ENCODE measurements at regions not wholly inside any gene's neighbourhood (a gene's known extent, or its start where the extent isn't known, plus 50 kb on each side); places are given as distances from the start of the nearest gene placed in this dataset.

GRCh38 chr2:187228986-187229385 lies 219.1 kb downstream of the CALCRL start:
- Histone ChIP-seq H3K4me2 (ENCODE audit: low read depth, low read length, poor library complexity, severe bottlenecking) (no peak overlapping the region), H3K9me3 (ENCODE audit: insufficient read depth, low read length) (no peaks in the 10 kb centered on the region), H3K9ac (ENCODE audit: low read length) (no peak overlapping the region), H3F3A (ENCODE audit: insufficient read depth) (no peaks in the 10 kb centered on the region), H3K36me3 (ENCODE audit: low read length) (no peaks in the 10 kb centered on the region), H2AFZ (ENCODE audit: low read depth, low read length, severe bottlenecking) (no peak overlapping the region), H3K27me3 (ENCODE audit: low read length) (no peaks in the 10 kb centered on the region), H3K4me3 (ENCODE audit: insufficient read depth, low read length, poor library complexity, severe bottlenecking) (no peak overlapping the region), H3K9me2 (replicated peaks; ENCODE audit: insufficient read depth, low read length) (no peaks in the 10 kb centered on the region), H3K79me2 (ENCODE audit: insufficient read depth, low read length) (no peaks in the 10 kb centered on the region), H4K20me1 (ENCODE audit: low read depth, low read length) (no peaks in the 10 kb centered on the region), H3K27ac (ENCODE audit: low read depth, low read length) (no peak overlapping the region)
- TF ChIP-seq CTCF (IDR thresholded peaks at IDR 0.05; ENCODE audit: insufficient read depth, low read length, poor library complexity, severe bottlenecking), result no peak
- TF ChIP-seq EZH2phosphoT487 (conservative IDR thresholded peaks at IDR 0.05; ENCODE audit: low read length), result no peak

DNA sequence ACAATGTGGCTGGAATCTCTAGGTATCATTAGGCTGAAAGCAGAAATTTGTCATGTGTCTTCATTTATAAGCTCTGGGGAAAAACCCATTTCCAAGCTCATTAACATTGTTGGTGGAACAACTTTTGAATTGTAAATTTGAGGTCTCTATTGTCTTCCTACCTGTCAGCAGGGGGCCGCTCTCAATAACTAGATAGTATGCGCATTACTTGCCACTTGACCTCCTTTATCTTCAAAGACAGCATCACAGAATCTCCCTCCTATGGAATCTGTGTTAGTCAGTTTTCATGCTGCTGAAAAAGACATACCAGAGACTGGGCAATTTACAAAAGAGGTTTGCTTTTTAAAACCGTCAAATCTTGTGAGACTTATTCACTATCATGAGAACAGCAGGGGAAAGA lies 223.1 kb downstream of the CALCRL start:
- Histone ChIP-seq H3F3A (ENCODE audit: insufficient read depth) (no peaks in the 10 kb centered on the region), H3K4me2 (ENCODE audit: low read depth, low read length, poor library complexity, severe bottlenecking) (no peak overlapping the region), H3K9me2 (replicated peaks; ENCODE audit: insufficient read depth, low read length) (no peaks in the 10 kb centered on the region), H3K9ac (ENCODE audit: low read length) (no peak overlapping the region), H3K27me3 (ENCODE audit: low read length) (no peaks in the 10 kb centered on the region), H2AFZ (ENCODE audit: low read depth, low read length, severe bottlenecking) (no peak overlapping the region), H3K4me3 (ENCODE audit: insufficient read depth, low read length, poor library complexity, severe bottlenecking) (no peak overlapping the region), H4K20me1 (ENCODE audit: low read depth, low read length) (no peaks in the 10 kb centered on the region), H3K36me3 (ENCODE audit: low read length) (no peaks in the 10 kb centered on the region), H3K9me3 (ENCODE audit: insufficient read depth, low read length) (no peaks in the 10 kb centered on the region), H3K79me2 (ENCODE audit: insufficient read depth, low read length) (no peaks in the 10 kb centered on the region), H3K27ac (ENCODE audit: low read depth, low read length) (no peak overlapping the region)
- TF ChIP-seq EZH2phosphoT487 (conservative IDR thresholded peaks at IDR 0.05; ENCODE audit: low read length), result no peak
- no peak for TF ChIP-seq CTCF (IDR thresholded peaks at IDR 0.05; ENCODE audit: insufficient read depth, low read length, poor library complexity, severe bottlenecking)

GRCh38 chr2:187220071-187220470 lies 228.0 kb downstream of the CALCRL start:
- Histone ChIP-seq H2AFZ (ENCODE audit: low read depth, low read length, severe bottlenecking) (no peak overlapping the region), H3K27ac (ENCODE audit: low read depth, low read length) (no peak overlapping the region), H3K4me3 (ENCODE audit: insufficient read depth, low read length, poor library complexity, severe bottlenecking) (no peak overlapping the region), H3K36me3 (ENCODE audit: low read length) (no peaks in the 10 kb centered on the region), H3K9me2 (replicated peaks; ENCODE audit: insufficient read depth, low read length) (no peaks in the 10 kb centered on the region), H3F3A (ENCODE audit: insufficient read depth) (no peaks in the 10 kb centered on the region), H3K27me3 (ENCODE audit: low read length) (no peaks in the 10 kb centered on the region), H3K79me2 (ENCODE audit: insufficient read depth, low read length) (no peaks in the 10 kb centered on the region), H3K4me2 (ENCODE audit: low read depth, low read length, poor library complexity, severe bottlenecking) (no peak overlapping the region), H4K20me1 (ENCODE audit: low read depth, low read length) (no peaks in the 10 kb centered on the region), H3K9ac (ENCODE audit: low read length) (no peak overlapping the region), H3K9me3 (ENCODE audit: insufficient read depth, low read length) (no peaks in the 10 kb centered on the region)
- no peak for TF ChIP-seq CTCF (IDR thresholded peaks at IDR 0.05; ENCODE audit: insufficient read depth, low read length, poor library complexity, severe bottlenecking)
- no peak for TF ChIP-seq EZH2phosphoT487 (conservative IDR thresholded peaks at IDR 0.05; ENCODE audit: low read length)
